GM18511 (cell line): ENCODE measurements at regions not wholly inside any gene's neighbourhood (a gene's known extent, or its start where the extent isn't known, plus 50 kb on each side); places are given as distances from the start of the nearest gene placed in this dataset.
"Not testable (repeated sequence)": the region's sequence is repeated elsewhere in the genome, so short reads cannot be mapped to it uniquely, and the experiment has no call there.

ENCODE experiments used
- ATAC-seq: cut with Tn5 transposase; IDR thresholded peaks from one replicate; pipeline ENCODE4 v1.9.1; 2021; ENCODE audit warnings: mild to moderate bottlenecking, moderate library complexity; ENCODE audit not compliant: unreplicated experiment

GRCh38 chr18:46179306-46179705, 75.1 kb downstream of the HAUS1 start:
- ATAC-seq, result no peak

DNA sequence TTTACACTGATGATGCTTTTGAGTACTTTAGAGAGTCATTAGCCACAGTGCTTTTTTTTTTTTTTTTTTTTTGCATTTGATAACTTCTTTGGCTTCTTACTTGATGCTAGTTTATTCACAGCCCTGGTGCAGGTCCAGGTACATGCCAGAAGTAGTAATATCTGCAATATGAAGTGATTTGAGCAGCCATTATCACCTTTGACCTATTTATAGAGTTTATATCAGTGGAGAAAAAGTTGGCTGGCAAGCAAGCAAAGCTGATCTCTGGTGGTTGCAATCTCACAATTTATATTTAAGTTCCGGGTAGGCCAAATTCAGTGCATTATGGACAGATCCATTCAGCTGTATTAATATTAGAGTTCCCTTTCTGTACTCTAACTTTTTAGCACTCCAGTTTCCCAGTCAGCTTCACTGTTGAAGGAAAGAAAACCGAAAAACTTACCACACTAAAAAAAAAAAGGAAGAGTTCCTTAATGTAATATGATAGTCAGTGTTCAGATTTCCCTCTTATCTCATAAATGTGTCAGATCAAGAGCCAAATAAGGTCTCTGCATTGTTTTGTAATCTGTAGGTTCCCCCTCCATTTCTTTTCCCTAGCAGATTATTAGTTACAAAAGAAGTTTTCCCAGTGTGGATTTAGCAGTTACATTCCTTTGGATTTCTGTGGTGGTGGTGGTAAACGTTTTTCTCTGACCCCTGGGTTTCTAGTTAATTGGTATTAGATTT, 78.6 kb downstream of the HAUS1 start:
- ATAC-seq, result no peak

GRCh38 chr18:46184296-46184695, 80.1 kb downstream of the HAUS1 start:
- not testable (repeated sequence) for ATAC-seq

- ATAC-seq, result no peak
Observed at GRCh38 chr18:46184727-46185126, 80.5 kb downstream of the HAUS1 start.

DNA sequence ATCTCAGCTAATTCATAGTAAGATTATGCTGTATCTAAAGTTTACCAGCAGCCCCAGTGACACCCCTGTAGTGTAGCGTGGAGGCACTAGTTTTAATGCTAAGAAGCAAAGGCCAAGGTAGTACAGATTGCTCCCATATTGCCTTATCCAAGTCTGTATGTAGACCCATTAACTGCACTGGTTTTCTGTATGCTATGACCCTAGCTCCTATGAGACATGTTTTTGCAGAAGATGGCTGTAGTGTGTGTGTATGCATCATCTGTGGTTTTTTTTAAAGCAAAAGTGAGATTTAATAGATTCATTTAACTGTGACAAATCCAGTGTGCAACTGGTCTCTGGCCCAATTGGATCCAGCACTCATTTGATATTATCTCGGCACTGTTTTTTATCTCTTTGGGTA, 86.5 kb downstream of the HAUS1 start:
- ATAC-seq, result no peak

GRCh38 chr18:46196627-46197243, 92.5 kb downstream of the HAUS1 start:
- no peak for ATAC-seq

- ATAC-seq, result no peak
Observed at GRCh38 chr18:46199515-46200147, 95.4 kb downstream of the HAUS1 start.

- ATAC-seq, result not testable (repeated sequence)
Observed at GRCh38 chr18:46200178-46201055, 96.2 kb downstream of the HAUS1 start.

DNA sequence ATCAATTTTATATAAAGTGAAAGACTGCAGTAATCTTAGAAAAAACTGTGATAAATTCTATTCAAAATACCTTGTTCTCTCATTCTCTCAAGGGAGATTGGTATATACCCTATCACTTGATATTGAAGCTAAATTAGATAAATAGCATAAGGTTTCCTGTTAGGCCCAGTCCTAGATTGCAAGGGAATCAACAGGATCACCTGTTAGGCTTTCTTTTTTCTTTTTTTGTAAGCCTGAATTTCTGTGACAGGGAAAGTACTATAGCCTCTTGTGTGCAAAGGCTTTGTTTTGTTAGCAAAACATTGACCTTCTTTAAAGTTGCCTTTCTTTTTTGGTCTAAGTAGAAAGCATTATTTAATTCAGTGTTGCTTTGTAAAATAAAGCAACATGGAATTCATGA, 100.0 kb downstream of the HAUS1 start:
- ATAC-seq, result no peak

- no peak for ATAC-seq
Observed at GRCh38 chr18:46207985-46208384, 103.8 kb downstream of the HAUS1 start.

DNA sequence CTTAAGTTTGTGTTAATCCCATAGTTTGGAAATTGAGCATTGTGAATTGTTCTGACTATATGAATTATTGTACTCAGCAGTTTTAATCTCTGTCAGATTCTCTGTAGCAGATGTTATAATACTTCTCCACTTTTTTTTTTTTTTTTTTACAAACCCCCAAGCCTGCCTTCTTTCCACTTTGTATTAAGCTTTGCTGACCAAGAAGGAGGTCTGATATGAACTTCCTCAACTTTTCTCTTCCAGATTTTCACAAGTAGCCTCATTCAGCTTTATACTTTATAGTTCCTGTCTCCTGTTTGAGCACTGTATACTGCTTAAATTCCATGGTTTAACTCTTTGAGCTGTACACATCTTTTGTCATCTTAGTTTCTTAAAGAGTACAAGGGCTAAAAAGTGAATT, 105.0 kb downstream of the HAUS1 start:
- no peak for ATAC-seq

DNA sequence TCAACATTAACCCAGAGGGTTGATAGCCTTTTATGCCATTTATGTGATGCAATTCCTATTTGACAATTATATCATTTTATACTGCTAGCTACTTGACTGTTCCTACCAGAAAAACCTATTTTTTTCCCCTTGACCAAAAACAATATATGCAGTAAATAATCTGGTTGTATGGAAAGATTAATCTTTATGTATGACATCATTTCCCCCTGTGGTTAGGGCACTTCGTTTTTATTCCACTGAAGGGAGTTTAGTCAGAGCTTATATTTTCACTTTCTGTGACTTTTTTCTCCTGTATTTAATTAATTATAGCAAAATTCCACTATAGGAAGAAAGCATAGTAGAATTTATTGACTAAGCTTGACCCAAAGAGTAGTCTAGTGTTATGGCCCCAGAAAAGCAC, 107.6 kb downstream of the HAUS1 start:
- ATAC-seq, result peak; percentile 61

GRCh38 chr18:46212398-46212797, 108.2 kb downstream of the HAUS1 start:
- ATAC-seq, result no peak

GRCh38 chr18:46213295-46213694, 109.1 kb downstream of the HAUS1 start:
- no peak for ATAC-seq

GRCh38 chr18:46214435-46214834, 110.2 kb downstream of the HAUS1 start:
- no peak for ATAC-seq

DNA sequence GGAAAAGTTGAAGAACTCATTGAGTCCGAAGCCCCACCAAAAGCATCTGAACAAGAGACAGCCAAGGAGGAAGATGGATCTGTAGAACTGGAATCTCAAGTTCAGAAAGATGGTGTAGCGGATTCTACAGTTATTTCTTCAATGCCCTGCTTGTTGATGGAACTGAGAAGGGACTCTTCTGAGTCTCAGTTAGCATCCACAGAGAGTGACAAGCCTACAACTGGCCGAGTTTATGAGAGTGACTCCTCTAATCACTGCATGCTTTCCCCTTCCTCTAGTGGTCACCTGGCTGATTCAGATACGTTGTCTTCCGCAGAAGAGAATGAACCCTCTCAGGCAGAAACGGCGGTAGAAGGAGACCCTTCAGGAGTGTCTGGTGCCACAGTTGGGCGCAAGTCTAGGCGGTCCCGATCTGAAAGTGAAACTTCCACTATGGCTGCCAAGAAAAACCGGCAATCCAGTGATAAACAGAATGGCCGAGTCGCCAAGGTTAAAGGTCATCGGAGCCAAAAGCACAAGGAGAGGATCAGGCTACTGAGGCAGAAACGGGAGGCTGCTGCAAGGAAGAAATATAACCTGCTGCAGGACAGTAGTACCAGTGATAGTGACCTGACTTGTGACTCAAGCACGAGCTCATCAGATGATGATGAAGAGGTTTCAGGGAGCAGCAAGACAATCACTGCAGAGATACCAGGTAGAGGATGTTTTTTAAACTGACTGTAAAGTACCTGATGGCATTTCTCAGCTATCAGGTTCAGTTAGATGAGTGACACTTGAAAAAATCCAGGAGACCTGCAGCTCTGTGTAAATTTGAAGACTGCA, 111.9 kb downstream of the HAUS1 start:
- ATAC-seq, result no peak

DNA sequence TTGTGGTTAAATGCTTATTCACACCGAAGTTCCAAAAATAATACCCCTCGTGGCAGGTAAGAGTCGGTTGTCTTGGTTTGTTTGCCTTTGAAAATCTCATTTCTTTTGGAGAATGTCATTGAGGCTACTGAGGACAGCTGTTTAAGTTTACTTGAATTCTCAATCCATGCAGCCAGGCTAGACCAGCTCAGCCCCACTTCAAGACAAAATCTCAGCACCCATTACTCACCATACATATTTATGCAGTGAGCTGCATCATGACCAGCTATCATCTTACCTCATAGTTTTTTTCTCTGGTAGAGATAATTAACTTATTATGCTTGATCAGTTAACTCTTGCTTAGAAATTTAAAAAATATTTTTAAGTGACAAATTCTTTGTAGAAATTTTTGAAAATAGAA, 115.9 kb downstream of the HAUS1 start:
- ATAC-seq, result no peak

GRCh38 chr18:46222093-46222492, 117.9 kb downstream of the HAUS1 start:
- ATAC-seq, result no peak

DNA sequence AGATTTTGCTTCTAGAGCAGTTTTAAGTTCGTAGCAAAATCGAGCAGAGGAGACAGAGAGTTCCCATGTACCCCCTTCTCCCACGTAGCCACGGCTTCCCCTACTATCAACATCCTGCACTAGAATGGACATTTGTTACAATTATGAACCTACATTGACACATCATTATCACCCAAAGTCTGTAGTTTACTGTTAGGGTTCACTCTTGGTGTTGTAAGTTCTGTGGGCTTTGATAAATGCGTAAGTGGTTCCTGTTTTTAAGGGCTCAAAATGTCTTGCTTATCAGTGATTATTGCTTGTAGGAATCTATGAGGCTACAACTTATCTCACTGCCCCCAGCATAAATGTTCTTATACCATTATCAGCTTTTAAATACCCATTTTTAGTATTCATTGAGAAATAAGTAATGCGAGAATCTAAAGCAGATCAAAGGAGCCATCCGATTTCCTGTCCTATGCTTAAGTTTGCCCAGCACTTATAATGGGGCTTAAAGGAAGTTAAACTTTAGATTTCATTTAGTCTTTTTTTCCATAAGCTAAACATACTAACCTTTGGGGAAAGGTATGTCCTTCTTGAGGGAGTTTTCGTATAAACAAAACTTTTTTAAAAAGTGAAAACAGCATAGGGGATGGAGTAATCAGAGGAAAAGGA, 118.7 kb downstream of the HAUS1 start:
- no peak for ATAC-seq

- ATAC-seq, result no peak
Observed at GRCh38 chr18:46224181-46224775, 120.1 kb downstream of the HAUS1 start.
